K562 (cell line): ENCODE measurements at regions not wholly inside any gene's neighbourhood (a gene's known extent, or its start where the extent isn't known, plus 50 kb on each side); places are given as distances from the start of the nearest gene placed in this dataset.

ENCODE experiments used
- PREB ChIP-seq: sonication (generic); formaldehyde crosslinking; IDR thresholded peaks from 2 replicates; pipeline ENCODE4 v1.8.1; 2023; ENCODE audit warnings: mild to moderate bottlenecking, missing genetic modification reagents
- ZNF324 ChIP-seq: fragments of 250-450 bp; sonication (Bioruptor Pico); IDR thresholded peaks from 2 replicates; pipeline ENCODE4 v1.4.0; 2020; ENCODE audit warnings: mild to moderate bottlenecking

GRCh38 chr1:228547464-228547792, 60.2 kb downstream of the RNF187 start:
- TF ChIP-seq PREB (no peak), ZNF324 (CRISPR knock-in tag) (no peak)
